ENCODE measurements at regions not wholly inside any gene's neighbourhood (a gene's known extent, or its start where the extent isn't known, plus 50 kb on each side); places are given as distances from the start of the nearest gene placed in this dataset.

GRCh38 chr2:103819599-103819998 is 1034.3 kb upstream of the POU3F3 start:
- no peak overlapping the region for H3K27ac ChIP-seq
- no peaks in the 10 kb centered on the region for H3K27me3 ChIP-seq
- no peak for DNase-seq (ENCODE audit: low spot score in 2 of 2)
- no peaks in the 10 kb centered on the region for H3K9me3 ChIP-seq
- TF ChIP-seq, protein P1, sequence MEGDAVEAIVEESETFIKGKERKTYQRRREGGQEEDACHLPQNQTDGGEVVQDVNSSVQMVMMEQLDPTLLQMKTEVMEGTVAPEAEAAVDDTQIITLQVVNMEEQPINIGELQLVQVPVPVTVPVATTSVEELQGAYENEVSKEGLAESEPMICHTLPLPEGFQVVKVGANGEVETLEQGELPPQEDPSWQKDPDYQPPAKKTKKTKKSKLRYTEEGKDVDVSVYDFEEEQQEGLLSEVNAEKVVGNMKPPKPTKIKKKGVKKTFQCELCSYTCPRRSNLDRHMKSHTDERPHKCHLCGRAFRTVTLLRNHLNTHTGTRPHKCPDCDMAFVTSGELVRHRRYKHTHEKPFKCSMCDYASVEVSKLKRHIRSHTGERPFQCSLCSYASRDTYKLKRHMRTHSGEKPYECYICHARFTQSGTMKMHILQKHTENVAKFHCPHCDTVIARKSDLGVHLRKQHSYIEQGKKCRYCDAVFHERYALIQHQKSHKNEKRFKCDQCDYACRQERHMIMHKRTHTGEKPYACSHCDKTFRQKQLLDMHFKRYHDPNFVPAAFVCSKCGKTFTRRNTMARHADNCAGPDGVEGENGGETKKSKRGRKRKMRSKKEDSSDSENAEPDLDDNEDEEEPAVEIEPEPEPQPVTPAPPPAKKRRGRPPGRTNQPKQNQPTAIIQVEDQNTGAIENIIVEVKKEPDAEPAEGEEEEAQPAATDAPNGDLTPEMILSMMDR (IDR thresholded peaks at IDR 0.05), result no peak
- no peak for TF ChIP-seq POLR2A (IDR thresholded peaks at IDR 0.05)
- no peak for TF ChIP-seq POLR2AphosphoS5 (IDR thresholded peaks at IDR 0.05)
- no peak overlapping the region for H3K4me3 ChIP-seq
- H3K4me1 ChIP-seq, result no peaks in the 10 kb centered on the region
- no peaks in the 10 kb centered on the region for H3K36me3 ChIP-seq
- intact Hi-C loops (cut with DNase I; ENCODE audit: low total_unique reads), result no loop called here

- intact Hi-C loops (cut with DNase I; ENCODE audit: low total_unique reads), result no loop called here
- Histone ChIP-seq H3K27ac (no peak overlapping the region), H3K9me3 (no peaks in the 10 kb centered on the region), H3K4me3 (no peak overlapping the region), H3K36me3 (no peaks in the 10 kb centered on the region), H3K27me3 (no peaks in the 10 kb centered on the region), H3K4me1 (no peaks in the 10 kb centered on the region)
- DNase-seq (ENCODE audit: low spot score in 2 of 2), result no peak
- TF ChIP-seq POLR2AphosphoS5 (IDR thresholded peaks at IDR 0.05) (no peak), POLR2A (IDR thresholded peaks at IDR 0.05) (no peak)
- TF ChIP-seq, protein P1 (IDR thresholded peaks at IDR 0.05), result no peak
Observed at GRCh38 chr2:103823847-103824246, 1030.1 kb upstream of the POU3F3 start.

DNA sequence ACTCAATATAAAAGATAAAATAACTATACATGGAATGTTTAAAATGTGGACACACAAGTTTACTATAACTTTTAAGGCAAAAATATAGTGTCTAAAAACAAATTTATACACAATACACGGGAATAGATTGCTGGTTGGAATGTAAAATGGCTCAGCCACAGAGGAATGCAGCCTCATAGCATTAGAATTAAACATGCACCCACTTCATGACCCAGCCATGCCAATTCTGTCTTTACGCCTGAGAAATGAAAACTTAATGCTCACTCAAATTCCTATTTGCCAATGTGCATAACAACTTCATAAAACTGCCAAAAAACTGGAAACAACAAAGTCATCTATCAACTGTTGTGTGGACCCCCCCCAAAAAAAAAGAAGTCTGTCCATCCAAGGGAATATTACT is 1006.6 kb upstream of the POU3F3 start:
- no peak overlapping the region for H3K4me3 ChIP-seq
- H3K27ac ChIP-seq, result no peak overlapping the region
- no peaks in the 10 kb centered on the region for H3K27me3 ChIP-seq
- no peak for DNase-seq (ENCODE audit: low spot score in 2 of 2)
- H3K36me3 ChIP-seq, result no peaks in the 10 kb centered on the region
- intact Hi-C loops (cut with DNase I; ENCODE audit: low total_unique reads), result no loop called here
- H3K9me3 ChIP-seq, result peaks cover 0 to 11% of the 10 kb centered on the region in 2 donors
- TF ChIP-seq POLR2A (IDR thresholded peaks at IDR 0.05) (no peak), POLR2AphosphoS5 (IDR thresholded peaks at IDR 0.05) (no peak)
- TF ChIP-seq, protein P1 (IDR thresholded peaks at IDR 0.05), result no peak
- no peaks in the 10 kb centered on the region for H3K4me1 ChIP-seq

- DNase-seq (ENCODE audit: low spot score in 2 of 2), result no peak
- H3K27ac ChIP-seq, result no peak overlapping the region
- H3K36me3 ChIP-seq, result no peaks in the 10 kb centered on the region
- no peak overlapping the region for H3K4me3 ChIP-seq
- H3K9me3 ChIP-seq, result no peaks in the 10 kb centered on the region
- no peaks in the 10 kb centered on the region for H3K4me1 ChIP-seq
- intact Hi-C loops (cut with DNase I; ENCODE audit: low total_unique reads), result no loop called here
- no peaks in the 10 kb centered on the region for H3K27me3 ChIP-seq
- no peak for TF ChIP-seq POLR2A (IDR thresholded peaks at IDR 0.05)
- no peak for TF ChIP-seq POLR2AphosphoS5 (IDR thresholded peaks at IDR 0.05)
- TF ChIP-seq, protein P1 (IDR thresholded peaks at IDR 0.05), result no peak
Observed at GRCh38 chr2:103859238-103859637, 994.7 kb upstream of the POU3F3 start.

DNA sequence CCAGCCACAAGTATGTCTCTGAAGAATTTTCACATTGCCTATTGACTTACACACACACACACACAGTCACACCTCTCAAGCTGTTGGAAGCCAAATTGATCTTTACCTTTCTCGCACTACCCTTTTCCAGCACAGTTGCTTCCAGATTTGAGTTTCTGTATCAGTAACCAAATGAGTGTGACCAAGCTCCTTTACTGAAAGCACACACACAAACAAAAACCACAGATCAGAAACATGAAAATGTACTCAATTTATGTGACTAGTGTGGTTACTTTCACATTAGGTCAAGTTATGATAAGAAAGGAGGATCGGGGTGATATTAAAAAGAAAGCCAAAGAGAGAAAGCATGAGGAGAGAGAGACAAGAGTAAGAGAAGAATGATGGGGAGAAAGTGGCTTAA is 993.9 kb upstream of the POU3F3 start:
- no peak overlapping the region for H3K4me3 ChIP-seq
- H3K4me1 ChIP-seq, result no peaks in the 10 kb centered on the region
- TF ChIP-seq POLR2A (IDR thresholded peaks at IDR 0.05), result no peak
- TF ChIP-seq POLR2AphosphoS5 (IDR thresholded peaks at IDR 0.05), result no peak
- TF ChIP-seq, protein P1 (IDR thresholded peaks at IDR 0.05), result no peak
- no peak for DNase-seq (ENCODE audit: low spot score in 2 of 2)
- intact Hi-C loops (cut with DNase I; ENCODE audit: low total_unique reads), result no loop called here
- no peaks in the 10 kb centered on the region for H3K9me3 ChIP-seq
- H3K36me3 ChIP-seq, result no peaks in the 10 kb centered on the region
- H3K27ac ChIP-seq, result no peak overlapping the region
- H3K27me3 ChIP-seq, result no peaks in the 10 kb centered on the region
